ENCODE measurements at regions not wholly inside any gene's neighbourhood (a gene's known extent, or its start where the extent isn't known, plus 50 kb on each side); places are given as distances from the start of the nearest gene placed in this dataset.
A peak's percentile ranks its signal among the peaks of the same experiment; 100 is the strongest.

DNA sequence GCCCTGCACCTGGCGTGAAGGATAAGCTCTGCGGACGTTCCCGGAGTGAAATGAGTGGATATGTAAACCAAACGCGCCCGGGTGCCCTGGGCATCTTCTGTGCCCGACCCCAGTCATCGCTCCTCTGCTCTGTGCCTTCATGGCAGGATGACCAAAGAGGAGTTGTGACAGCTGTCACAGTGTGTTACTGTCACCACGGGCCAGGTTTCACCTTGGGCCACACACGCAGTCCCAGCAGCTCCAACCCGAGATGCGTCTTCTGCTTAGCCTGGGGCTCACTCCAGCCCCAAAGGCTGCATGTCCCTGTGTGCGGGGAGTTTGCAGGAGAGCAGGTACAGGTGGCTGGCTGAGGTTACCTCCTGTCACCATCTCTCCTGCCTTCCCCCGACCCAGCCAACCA is 311.6 kb downstream of the BMP7 start:
- DNase-seq = no peak

- no peak for DNase-seq
Observed at GRCh38 chr20:56955680-56956079, 310.8 kb downstream of the BMP7 start.

GRCh38 chr20:56956534-56956933 is 309.9 kb downstream of the BMP7 start:
- DNase-seq = no peak

GRCh38 chr20:56957737-56958553 is 308.5 kb downstream of the BMP7 start:
- DNase-seq = no peak

- no peak for DNase-seq
Observed at GRCh38 chr20:56964901-56965300, 301.5 kb downstream of the BMP7 start.

GRCh38 chr20:56967916-56968315 is 298.5 kb downstream of the BMP7 start:
- DNase-seq = no peak

DNA sequence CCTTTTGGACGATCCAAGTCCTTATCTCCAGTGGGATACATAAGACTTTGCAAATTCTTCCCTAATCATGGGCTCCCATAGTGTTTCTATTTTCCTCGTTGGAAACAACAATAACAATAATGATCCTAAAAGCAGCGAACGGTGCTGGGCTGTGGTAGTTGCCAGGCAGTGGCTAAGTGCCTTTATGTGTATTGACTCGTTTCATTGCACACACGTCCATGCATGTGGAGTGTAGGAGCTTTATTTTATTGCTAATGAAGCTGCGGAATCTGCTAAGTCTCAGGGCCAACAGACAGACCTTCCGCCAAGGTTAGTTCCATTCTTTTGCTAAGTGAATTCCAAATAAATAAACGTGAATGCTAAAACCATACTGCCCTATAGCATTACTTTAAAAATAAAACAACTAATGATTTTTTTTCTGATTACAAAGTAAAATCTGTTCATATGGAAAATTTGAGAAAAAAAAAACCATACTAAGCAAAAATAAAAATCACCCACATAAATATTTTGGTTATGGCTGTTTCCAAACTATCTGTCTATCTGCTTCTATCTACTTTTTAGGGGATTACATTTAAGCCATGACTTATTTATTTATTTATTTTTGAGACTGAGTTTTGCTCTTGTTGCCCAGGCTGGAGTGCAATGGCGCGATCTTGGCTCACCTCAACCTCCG is 297.9 kb downstream of the BMP7 start:
- no peak for DNase-seq

DNA sequence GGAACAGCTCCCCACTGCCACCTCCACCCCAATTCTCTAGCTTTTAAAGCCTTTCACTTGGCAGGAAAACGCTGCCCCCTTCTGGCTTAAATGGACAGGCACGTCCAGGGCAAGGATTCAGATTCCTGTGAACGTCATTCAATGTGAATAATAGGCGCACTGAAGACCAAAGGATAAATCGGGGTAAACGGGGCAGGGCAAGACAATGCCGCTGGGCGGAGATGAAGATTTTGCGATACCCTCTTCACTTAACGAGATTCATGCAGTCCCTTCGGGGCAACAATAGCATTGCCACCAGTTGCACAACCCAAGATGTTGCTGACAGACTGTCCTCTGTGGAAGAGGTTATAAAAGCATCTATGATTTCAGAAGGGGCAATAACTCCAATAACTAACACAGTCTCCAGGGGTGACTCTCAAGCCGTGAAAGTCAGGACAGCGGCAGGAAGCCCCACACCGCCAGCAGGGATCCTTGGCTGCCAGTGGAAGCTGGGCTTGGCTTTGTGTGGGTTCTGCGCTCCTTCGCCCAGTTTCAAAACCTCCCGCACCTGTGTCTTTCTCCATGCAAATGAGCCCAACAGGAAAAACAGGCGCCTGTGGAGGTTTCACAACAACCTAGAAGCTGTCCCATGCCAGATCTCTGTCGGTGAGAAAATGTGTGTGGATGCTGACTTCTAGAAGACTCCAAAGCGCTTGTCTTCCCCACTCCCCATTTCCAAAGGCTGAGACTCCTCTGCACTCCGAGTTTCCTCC is 291.8 kb downstream of the BMP7 start:
- DNase-seq = peak in 22 of 56 donors; percentile 0 to 62 (median 12)

GRCh38 chr20:56975838-56976237 is 290.6 kb downstream of the BMP7 start:
- no peak for DNase-seq

DNA sequence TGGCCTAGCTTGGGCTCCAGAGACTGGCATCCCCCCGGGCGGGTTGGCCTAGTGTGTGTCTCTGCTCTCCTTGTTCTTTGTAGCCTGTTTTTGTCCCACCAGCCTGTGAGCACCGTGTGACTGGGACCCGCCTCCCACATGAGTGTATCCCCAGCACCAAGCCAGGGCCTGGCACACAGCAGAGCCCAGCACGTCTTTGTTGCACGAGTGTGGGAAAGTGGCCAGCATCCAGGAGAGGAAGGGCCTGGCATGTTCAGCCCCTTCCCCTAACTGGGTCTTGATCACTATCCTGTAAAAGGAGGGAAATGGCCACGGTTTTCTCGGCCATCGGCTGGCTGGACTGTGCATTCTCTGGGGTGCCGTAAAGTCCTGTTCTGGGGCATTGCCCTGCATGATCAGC is 290.1 kb downstream of the BMP7 start:
- no peak for DNase-seq

- DNase-seq = no peak
Observed at GRCh38 chr20:56978475-56978874, 288.0 kb downstream of the BMP7 start.

GRCh38 chr20:56979125-56979524 is 287.3 kb downstream of the BMP7 start:
- DNase-seq = no peak

GRCh38 chr20:56981301-56981700 is 285.1 kb downstream of the BMP7 start:
- no peak for DNase-seq

DNA sequence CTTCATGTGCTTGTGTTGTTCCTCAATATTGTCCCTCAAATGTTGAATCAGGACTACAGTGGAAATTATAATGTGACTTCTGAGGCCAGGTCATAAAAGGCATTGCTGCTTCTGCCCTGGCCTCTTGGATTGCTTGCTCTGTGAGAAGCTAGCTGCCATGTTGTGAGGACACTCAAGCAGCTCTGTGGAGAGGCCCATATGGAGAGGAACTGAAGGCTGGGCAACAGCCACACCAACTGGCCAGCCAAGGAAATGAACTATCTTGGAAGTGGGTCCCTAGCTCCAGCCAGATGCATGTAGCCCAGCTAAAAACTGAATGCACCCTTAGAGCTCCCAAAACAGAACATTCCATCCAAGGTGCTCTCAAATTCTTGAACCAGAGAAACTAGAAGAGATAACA is 282.6 kb downstream of the BMP7 start:
- no peak for DNase-seq

DNA sequence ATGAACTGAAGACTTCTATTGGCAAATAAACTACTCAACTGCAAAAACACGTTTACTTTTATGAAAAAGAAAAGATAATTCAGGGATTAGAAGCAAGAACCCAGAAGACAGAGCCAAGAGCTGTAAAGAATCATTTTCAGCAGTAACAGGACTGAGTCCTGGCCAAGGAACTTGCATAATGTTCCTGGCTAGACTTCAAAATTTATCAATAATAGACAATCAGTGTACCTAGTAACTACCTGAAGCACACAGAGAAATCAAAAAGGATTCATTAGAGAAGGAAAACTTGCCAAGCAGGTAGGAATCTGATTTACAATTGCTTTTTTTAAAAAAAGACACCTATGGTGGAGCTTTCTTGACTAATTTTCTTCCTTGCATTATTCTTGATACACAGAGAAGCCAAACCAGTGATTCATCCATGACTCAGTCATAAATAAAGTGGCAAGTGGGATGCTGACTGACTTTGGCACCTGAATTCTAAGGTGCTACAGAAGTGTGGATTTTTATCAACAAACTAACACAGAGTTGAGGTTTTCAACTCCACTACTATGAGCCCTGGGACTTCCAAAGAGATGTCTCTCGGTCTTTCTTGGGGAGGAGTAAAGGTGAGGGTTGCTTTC is 281.3 kb downstream of the BMP7 start:
- DNase-seq = no peak

GRCh38 chr20:56986476-56986875 is 280.0 kb downstream of the BMP7 start:
- DNase-seq = no peak

GRCh38 chr20:56986931-56987720 is 279.3 kb downstream of the BMP7 start:
- DNase-seq = no peak

- no peak for DNase-seq
Observed at GRCh38 chr20:56987986-56988385, 278.5 kb downstream of the BMP7 start.

DNA sequence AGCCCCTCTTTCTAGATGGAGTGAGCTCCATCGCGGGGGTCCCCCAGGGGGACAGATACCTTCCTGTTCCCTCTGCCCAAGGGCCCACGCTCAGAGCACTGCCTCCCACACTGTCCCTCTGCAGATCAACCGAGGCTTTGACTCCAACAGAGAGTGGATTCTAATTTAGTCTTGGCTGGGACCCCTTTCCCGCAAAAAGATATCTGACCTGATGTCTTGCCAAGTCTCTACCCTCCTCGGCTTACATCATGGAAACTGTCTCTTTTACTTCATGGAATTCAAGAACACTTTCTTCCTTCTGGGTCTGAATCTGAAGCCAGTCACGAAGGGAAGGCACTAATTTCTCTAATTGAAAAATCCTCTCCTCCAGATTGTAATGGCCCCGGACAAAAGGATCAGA is 278.0 kb downstream of the BMP7 start:
- no peak for DNase-seq

- DNase-seq = no peak
Observed at GRCh38 chr20:56989516-56989915, 276.9 kb downstream of the BMP7 start.

GRCh38 chr20:56993020-56993559 is 273.4 kb downstream of the BMP7 start:
- no peak for DNase-seq

Data from amygdala (tissue), 56 donors.